ENCODE measurements at regions not wholly inside any gene's neighbourhood (a gene's known extent, or its start where the extent isn't known, plus 50 kb on each side); places are given as distances from the start of the nearest gene placed in this dataset.

GRCh38 chr4:81757691-81758090 is 286.0 kb upstream of the RASGEF1B start:
- Histone ChIP-seq H3K27ac (no peak overlapping the region), H3K4me3 (no peak overlapping the region)

DNA sequence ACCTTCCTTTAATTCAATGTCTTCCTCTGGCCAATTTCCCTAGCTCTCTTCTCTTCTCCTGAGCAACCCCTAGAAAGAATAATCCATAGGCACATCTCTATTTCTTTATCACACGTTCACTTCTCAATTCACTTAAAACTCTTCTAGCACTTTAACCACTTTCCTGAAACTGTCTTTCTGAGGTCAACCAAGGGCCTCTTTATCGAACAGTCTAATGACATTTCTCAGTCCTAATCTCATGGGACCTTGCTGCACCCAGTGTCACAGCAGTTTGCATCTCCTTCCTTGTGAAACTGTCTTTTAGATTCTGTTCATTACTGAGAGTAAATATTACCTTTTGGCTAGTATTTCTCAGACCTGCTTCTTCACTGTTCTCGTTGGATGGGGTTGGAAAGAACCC is 285.3 kb upstream of the RASGEF1B start:
- H3K27ac ChIP-seq = no peak overlapping the region
- H3K4me3 ChIP-seq = no peak overlapping the region

DNA sequence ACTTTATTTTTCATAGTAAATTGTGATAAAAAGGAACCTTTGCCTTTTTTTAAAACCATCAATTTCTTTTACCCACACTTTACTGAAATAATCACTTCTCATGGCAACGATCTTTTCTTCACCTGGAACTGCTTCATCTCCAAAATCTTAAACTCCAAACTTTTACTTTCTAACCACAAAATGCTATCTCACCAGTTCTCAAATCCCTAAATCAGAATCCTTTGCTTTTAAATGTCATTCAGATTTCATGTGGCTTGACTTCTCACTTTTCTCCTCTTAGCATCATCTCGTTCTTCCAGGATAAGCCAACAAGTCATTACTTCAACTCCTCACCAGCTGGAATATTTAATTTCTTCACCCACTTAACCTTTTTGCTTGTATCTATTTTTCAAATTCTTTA is 284.3 kb upstream of the RASGEF1B start:
- Histone ChIP-seq H3K27ac (no peak overlapping the region), H3K4me3 (no peak overlapping the region)

DNA sequence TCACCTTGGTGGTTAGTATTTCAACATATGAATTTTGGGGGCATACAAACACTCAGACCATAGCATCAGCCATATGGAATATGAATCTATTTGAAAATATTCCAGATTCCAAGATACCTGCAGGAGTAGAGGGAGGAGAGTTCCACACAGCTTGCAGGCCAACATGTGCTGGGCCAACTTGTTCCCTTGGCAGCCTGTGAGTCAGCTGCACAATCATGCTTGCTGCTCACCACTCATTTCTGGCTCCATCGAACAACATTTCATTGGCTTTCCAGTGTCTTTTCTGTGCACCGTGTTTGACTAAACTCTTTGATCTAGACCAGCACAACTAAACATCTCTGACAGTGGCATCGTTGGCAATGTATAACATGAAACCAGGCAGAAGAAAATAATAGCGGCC is 282.5 kb upstream of the RASGEF1B start:
- no peak overlapping the region for H3K27ac ChIP-seq
- no peak overlapping the region for H3K4me3 ChIP-seq

DNA sequence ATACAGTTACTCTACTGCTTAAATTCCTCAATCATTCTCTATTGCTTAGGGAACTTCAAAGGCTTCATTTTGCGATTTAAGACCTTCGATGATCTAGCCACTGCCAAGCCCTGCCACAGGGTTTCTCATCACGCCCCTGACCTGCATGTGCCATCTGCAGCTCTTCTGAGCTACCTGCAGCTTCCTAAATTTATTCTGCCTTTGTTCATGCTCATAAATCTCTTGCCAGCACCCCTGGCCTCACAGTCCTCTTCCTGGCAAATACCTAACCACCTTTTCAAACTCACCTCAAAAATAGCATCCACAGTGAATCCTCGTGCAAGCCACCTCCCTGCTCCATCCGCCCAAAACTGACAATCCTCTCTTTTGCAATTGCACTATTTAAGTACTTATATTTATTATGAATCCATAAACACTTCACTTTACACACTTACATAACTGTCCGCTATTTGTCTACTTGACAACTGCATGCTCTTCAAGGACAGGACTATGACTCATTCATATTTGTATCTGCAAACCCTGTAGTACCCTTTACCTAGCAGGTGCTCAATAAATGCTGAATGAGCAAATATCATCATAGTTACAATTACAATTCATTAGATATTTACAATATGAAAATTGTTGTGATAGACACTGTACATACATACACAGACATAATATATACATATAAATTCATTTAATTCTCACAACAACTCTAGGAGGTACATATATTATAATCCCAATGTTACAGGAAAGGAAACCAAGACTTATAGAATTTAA is 280.0 kb upstream of the RASGEF1B start:
- no peak overlapping the region for H3K4me3 ChIP-seq
- H3K27ac ChIP-seq = no peak overlapping the region

DNA sequence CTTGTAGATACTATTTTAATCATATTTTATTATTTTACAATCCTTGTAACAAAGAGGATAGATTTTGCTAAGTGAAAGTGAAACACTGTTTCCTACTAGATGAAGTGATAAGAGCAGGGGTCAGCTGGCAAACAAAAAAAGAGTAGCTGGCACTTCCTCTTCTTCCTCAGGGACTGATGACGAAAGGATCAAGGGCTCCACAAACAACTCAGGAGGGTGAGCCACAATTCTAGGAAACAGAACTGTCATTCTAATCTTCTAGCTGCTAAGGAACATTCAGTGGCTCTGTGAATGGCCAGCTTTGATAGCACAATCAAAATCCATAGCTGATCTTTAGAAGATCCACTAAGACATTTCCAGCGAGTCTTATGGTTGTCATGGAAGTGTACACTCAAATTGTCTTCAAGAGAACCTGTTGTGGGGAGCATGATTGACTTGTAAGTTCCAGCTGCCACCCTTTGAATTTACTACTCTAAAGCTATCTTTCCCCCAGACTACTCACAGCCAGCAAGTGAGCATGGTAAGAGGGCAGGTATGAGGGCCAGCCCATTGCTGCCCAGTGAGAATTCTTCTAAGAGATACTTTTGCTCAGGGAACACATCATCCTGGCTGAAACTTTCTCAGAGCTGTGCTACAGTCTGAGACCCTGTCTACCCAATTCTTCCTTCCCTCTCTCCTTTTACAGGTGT is 275.7 kb upstream of the RASGEF1B start:
- Histone ChIP-seq H3K27ac (peak overlapping the region in 1 of 21 experiments; percentile 33), H3K4me3 (no peak overlapping the region)

- Histone ChIP-seq H3K4me3 (no peak overlapping the region), H3K27ac (no peak overlapping the region)
Observed at GRCh38 chr4:81746773-81747172, 275.1 kb upstream of the RASGEF1B start.

- no peak overlapping the region for H3K27ac ChIP-seq
- no peak overlapping the region for H3K4me3 ChIP-seq
Observed at GRCh38 chr4:81746071-81746470, 274.4 kb upstream of the RASGEF1B start.

GRCh38 chr4:81745050-81745449 is 273.3 kb upstream of the RASGEF1B start:
- Histone ChIP-seq H3K27ac (no peak overlapping the region), H3K4me3 (no peak overlapping the region)

DNA sequence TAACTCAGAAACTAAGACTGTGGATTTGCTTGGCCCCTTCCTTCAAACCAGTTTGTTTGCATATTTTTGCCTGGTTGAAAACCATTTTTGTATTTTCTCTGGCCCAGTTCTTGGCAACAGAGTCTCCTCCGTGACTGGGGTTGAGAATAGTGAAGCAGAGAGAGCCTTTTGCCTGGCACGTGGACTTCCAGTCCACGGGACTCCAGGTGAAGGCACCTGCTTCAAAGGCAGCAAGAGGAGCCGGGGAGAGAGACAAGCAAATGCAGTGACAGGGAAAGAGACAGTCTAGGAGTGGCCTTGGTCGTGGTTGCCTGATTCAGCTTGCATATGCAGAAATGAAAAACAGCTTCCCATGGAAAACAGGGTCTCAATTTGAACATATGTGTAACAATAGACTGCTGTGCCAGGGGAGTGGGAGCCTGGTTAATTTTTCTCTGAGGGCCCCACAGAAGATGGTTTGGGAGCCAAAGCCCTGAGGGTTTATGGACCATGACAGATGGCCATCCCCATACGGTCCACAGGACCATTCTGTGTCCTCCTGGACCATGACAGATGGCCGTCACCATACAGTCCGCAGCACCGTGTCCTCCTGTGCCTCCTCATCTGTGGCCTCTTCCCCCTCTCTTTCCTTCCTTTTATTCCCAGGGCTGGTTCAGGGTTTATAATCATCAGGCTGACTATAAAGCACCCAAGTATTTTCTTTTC is 272.2 kb upstream of the RASGEF1B start:
- Histone ChIP-seq H3K27ac (peak overlapping the region in 3 of 21 experiments; percentile 23 to 43 (median 27)), H3K4me3 (no peak overlapping the region)

GRCh38 chr4:81740487-81740886 is 268.8 kb upstream of the RASGEF1B start:
- no peak overlapping the region for H3K27ac ChIP-seq
- H3K4me3 ChIP-seq = no peak overlapping the region

DNA sequence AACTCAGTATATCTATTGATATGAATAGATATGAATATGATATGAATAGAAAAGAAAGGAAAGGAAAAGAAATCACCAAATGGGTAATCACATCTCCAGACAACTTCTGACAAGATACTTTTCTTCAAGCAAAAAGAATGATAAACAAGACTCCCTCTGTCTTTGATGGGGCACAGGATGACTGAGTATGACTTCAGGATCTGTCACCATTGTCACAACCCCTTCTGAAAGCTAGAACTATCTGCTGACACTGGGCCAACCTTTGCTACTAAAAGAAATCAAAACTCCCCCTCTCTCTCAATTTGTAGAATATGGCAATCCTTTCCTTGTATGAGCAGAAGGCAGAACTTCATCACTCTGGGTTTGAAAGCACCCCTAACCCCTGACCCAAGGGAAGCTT is 267.2 kb upstream of the RASGEF1B start:
- H3K4me3 ChIP-seq = no peak overlapping the region
- H3K27ac ChIP-seq = no peak overlapping the region

DNA sequence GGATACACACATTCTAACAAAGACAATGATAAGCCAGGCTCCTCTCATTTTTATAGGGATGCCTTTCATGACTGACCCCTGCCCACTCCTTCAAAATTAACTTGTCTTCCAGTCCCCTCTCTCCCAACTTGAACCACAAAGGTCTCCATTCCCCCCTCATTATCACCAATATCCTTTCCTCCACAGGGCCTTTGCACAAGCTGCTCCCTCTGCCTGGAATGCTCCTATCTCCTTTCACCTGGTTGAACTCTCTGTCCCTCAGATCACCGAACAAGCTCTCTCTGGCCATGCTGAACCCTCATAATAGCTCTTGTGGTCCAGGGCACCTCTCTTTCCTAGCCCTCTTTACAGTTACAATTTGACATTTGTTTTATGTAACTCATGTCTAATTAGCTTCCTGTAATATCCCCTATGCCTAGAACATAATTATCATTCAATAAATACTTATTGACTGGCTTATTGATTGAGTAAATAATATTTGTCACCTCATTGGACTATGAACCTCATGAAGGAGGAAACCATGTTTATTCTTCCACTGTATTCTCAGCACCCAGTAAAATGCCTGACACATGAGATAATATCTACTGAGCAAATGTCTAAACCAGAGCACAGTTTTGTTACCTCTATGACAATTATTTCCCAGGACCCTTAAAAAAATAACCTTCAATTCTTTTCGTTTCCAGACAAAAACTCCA is 266.3 kb upstream of the RASGEF1B start:
- H3K27ac ChIP-seq = no peak overlapping the region
- H3K4me3 ChIP-seq = no peak overlapping the region

GRCh38 chr4:81736324-81736723 is 264.6 kb upstream of the RASGEF1B start:
- no peak overlapping the region for H3K27ac ChIP-seq
- H3K4me3 ChIP-seq = no peak overlapping the region

DNA sequence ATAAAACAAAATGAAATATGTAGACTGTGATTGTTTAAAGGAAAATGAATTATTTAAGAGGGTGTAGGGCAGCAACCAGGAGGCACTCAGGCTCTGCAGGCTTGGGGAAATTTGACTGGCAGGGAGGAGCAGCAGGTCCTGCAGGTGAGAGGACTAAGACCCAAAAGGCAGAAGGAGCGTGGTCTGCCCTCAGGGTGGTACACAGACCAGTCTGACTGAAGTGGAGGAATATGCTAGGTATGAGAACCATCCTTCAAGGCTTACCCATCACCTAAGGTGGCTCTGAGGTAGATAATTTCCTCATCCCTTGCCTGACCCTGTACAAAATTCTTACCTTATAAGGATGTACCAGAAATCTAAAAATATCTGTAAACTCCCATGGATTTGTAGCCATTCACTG is 261.3 kb upstream of the RASGEF1B start:
- H3K4me3 ChIP-seq = no peak overlapping the region

GRCh38 chr4:81724925-81725329 is 253.2 kb upstream of the RASGEF1B start:
- Histone ChIP-seq H3K27ac (peak overlapping the region in 11 of 21 experiments; percentile 11 to 66 (median 38)), H3K4me3 (no peak overlapping the region)

More for the DNA sequence above, 261.3 kb upstream of the RASGEF1B start:
- no peak overlapping the region for H3K27ac ChIP-seq

DNA sequence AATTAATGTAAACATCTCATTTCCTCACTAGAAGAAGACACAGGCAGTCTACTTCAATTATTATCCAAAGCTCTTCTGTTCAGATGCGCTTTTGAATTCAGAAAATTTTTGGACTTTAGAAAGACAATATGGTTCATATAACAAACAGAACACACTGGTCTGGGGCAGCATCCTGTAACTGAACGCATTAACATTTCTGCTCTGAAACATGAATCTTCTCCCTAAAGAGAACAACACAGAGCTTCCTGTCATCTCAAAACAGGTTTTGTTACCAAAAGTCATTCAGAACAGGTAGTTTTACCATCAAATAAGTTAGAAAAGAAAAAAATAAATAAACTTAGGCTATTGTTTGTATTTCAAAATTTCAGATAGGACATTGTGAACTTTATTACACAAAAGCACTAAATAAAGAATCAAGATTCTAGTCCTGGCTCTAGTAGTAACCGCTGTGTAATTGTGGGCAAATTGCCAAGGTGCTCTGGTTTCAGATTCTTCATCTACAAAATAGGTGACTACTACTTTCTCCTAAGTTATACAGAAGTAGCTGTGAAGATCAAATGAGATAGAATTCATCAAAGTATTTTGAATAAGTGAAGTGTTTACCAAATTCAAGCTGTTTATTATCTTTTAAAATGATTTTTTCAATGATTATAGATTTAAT is 252.3 kb upstream of the RASGEF1B start:
- H3K4me3 ChIP-seq = no peak overlapping the region
- H3K27ac ChIP-seq = peak overlapping the region in 7 of 21 experiments; percentile 11 to 60 (median 34)

GRCh38 chr4:81723019-81723884 is 251.5 kb upstream of the RASGEF1B start:
- Histone ChIP-seq H3K4me3 (no peak overlapping the region), H3K27ac (peak overlapping the region in 2 of 21 experiments; percentile 21 to 34)

Measured in skin epidermis (tissue), 12 donors.